ENCODE measurements at regions not wholly inside any gene's neighbourhood (a gene's known extent, or its start where the extent isn't known, plus 50 kb on each side); places are given as distances from the start of the nearest gene placed in this dataset.
"Not testable (repeated sequence)": the region's sequence is repeated elsewhere in the genome, so short reads cannot be mapped to it uniquely, and the experiment has no call there.

- H3K36me3 Mint-ChIP-seq (ENCODE audit: insufficient read depth, unreplicated experiment); H3K4me1 Mint-ChIP-seq (ENCODE audit: insufficient read depth, unreplicated experiment); DNase-seq (ENCODE audit: unreplicated experiment); BruUV-seq (replicated peaks); H3K27ac Mint-ChIP-seq (ENCODE audit: low read depth, unreplicated experiment); H3K9me3 Mint-ChIP-seq (ENCODE audit: unreplicated experiment); H3K4me3 Mint-ChIP-seq (ENCODE audit: unreplicated experiment); intact Hi-C loops (cut with micrococcal nuclease); H3K27me3 Mint-ChIP-seq (ENCODE audit: insufficient read depth, unreplicated experiment); CTCF ChIA-PET: not testable (repeated sequence)
- POLR2A ChIA-PET: interaction anchor here (0.6 kb wide), 1 partner anchor 209 kb away, joined by 3 read pairs; no protein-coding TSS in a partner anchor
Measured at GRCh38 chr17:31761836-31762510, 97.1 kb downstream of the COPRS start.

GRCh38 chr17:31758646-31759045, 100.4 kb downstream of the COPRS start:
- intact Hi-C loops (cut with micrococcal nuclease): no loop called here
- Mint-ChIP-seq H3K27me3 (ENCODE audit: insufficient read depth, unreplicated experiment) (no peaks in the 10 kb centered on the region), H3K4me1 (ENCODE audit: insufficient read depth, unreplicated experiment) (no peaks in the 10 kb centered on the region), H3K9me3 (ENCODE audit: unreplicated experiment) (no peaks in the 10 kb centered on the region), H3K27ac (ENCODE audit: low read depth, unreplicated experiment) (no peak overlapping the region), H3K36me3 (ENCODE audit: insufficient read depth, unreplicated experiment) (no peaks in the 10 kb centered on the region), H3K4me3 (ENCODE audit: unreplicated experiment) (no peak overlapping the region)
- no peak for DNase-seq (ENCODE audit: unreplicated experiment)
- POLR2A ChIA-PET: no interaction called here
- no peak for TF ChIP-seq CTCF (IDR thresholded peaks at IDR 0.05; ENCODE audit: unreplicated experiment)
- CTCF ChIA-PET: no interaction called here
- no TSS peak for BruUV-seq (replicated peaks)

- BruUV-seq (replicated peaks): no TSS peak
- intact Hi-C loops (cut with micrococcal nuclease): no loop called here
- H3K36me3 Mint-ChIP-seq (ENCODE audit: insufficient read depth, unreplicated experiment): no peaks in the 10 kb centered on the region
- H3K27ac Mint-ChIP-seq (ENCODE audit: low read depth, unreplicated experiment): no peak overlapping the region
- no peaks in the 10 kb centered on the region for H3K4me1 Mint-ChIP-seq (ENCODE audit: insufficient read depth, unreplicated experiment)
- H3K4me3 Mint-ChIP-seq (ENCODE audit: unreplicated experiment): no peak overlapping the region
- TF ChIP-seq CTCF (IDR thresholded peaks at IDR 0.05; ENCODE audit: unreplicated experiment): no peak
- H3K27me3 Mint-ChIP-seq (ENCODE audit: insufficient read depth, unreplicated experiment): no peaks in the 10 kb centered on the region
- CTCF ChIA-PET: no interaction called here
- no peak for DNase-seq (ENCODE audit: unreplicated experiment)
- POLR2A ChIA-PET: no interaction called here
- no peaks in the 10 kb centered on the region for H3K9me3 Mint-ChIP-seq (ENCODE audit: unreplicated experiment)
Measured at GRCh38 chr17:31757097-31757496, 101.9 kb downstream of the COPRS start.

- Mint-ChIP-seq H3K4me3 (ENCODE audit: unreplicated experiment) (no peak overlapping the region), H3K27ac (ENCODE audit: low read depth, unreplicated experiment) (no peak overlapping the region), H3K27me3 (ENCODE audit: insufficient read depth, unreplicated experiment) (no peaks in the 10 kb centered on the region), H3K4me1 (ENCODE audit: insufficient read depth, unreplicated experiment) (no peaks in the 10 kb centered on the region), H3K36me3 (ENCODE audit: insufficient read depth, unreplicated experiment) (no peaks in the 10 kb centered on the region), H3K9me3 (ENCODE audit: unreplicated experiment) (no peaks in the 10 kb centered on the region)
- no peak for TF ChIP-seq CTCF (IDR thresholded peaks at IDR 0.05; ENCODE audit: unreplicated experiment)
- ChIA-PET POLR2A (no interaction called here), CTCF (no interaction called here)
- no TSS peak for BruUV-seq (replicated peaks)
- DNase-seq (ENCODE audit: unreplicated experiment): peak; percentile 31
- intact Hi-C loops (cut with micrococcal nuclease): no loop called here
Measured at GRCh38 chr17:31754239-31754945, 104.7 kb downstream of the COPRS start.
